ENCODE measurements at regions not wholly inside any gene's neighbourhood (a gene's known extent, or its start where the extent isn't known, plus 50 kb on each side); places are given as distances from the start of the nearest gene placed in this dataset.
"Not testable (repeated sequence)": the region's sequence is repeated elsewhere in the genome, so short reads cannot be mapped to it uniquely, and the experiment has no call there.

DNA sequence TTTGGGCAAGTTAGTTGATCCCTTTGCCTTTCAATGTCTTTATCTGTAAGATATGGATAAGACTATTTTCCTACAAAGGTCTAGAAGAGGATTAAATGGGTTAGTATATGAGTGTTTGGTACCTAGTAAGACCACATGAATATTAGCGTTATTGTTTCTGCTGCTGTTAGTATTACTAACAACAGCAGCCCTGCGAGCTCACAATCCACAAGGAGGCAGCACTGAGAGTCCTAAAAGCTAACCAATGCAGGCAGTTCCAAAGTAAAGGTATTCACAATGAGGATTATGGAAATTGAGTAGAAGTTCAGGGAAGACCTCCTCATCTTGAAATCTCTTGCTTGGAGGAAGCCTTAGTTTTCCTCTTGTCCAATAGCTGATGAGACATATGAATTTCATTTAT lies 248.9 kb downstream of the TDRD15 start:
- TF ChIP-seq, protein P1, sequence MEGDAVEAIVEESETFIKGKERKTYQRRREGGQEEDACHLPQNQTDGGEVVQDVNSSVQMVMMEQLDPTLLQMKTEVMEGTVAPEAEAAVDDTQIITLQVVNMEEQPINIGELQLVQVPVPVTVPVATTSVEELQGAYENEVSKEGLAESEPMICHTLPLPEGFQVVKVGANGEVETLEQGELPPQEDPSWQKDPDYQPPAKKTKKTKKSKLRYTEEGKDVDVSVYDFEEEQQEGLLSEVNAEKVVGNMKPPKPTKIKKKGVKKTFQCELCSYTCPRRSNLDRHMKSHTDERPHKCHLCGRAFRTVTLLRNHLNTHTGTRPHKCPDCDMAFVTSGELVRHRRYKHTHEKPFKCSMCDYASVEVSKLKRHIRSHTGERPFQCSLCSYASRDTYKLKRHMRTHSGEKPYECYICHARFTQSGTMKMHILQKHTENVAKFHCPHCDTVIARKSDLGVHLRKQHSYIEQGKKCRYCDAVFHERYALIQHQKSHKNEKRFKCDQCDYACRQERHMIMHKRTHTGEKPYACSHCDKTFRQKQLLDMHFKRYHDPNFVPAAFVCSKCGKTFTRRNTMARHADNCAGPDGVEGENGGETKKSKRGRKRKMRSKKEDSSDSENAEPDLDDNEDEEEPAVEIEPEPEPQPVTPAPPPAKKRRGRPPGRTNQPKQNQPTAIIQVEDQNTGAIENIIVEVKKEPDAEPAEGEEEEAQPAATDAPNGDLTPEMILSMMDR (IDR thresholded peaks at IDR 0.05; ENCODE audit: low read depth, low read length): no peak
- peak in 1 of 2 donors; percentile 0 for DNase-seq (ENCODE audit: low read depth in 2 of 2)
- H3K4me3 ChIP-seq (replicated peaks in 1 of 2; ENCODE audit: low read depth in 2 of 2, low read length in 2 of 2): no peak overlapping the region

DNA sequence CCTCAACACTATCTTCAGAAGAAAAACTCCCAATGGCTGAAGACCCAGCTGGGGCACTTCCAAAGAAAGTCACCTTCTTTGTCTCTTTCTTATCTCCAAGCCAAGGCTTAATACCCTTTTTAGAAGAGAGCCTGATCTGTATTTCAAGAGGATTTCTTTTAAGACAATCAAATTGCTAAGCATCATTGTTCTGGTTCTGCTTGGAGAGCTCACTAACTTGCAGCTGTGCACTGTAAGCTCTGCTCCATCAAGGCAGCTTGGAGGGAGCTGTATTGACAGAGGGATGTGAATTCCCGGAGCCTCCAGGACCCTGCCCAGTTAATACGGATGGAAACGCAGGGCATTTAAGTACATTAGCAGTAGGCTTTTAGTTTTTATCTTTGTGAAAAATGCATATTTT lies 253.1 kb downstream of the TDRD15 start:
- H3K4me3 ChIP-seq (replicated peaks in 1 of 2; ENCODE audit: low read depth in 2 of 2, low read length in 2 of 2): no peak overlapping the region
- TF ChIP-seq, protein P1 (IDR thresholded peaks at IDR 0.05; ENCODE audit: low read depth, low read length): no peak
- no peak for DNase-seq (ENCODE audit: low read depth in 2 of 2)

DNA sequence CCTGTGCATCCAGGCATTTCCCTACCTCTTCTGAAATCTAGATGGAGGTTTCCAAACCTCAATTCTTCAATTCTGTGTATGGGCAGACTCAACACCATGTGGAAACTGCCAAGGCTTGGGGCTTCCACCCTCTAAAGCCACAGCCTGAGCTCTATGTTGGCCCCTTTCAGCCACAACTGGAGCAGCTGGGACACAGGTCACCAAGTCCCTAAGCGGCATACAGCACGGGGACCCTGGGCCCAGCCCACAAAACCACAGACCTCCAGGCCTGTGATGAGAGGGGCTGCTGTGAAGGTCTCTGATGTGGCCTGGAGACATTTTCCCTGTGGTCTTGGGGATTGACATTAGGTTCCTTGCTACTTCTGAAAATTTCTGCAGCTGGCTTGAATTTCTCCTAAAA lies 255.4 kb downstream of the TDRD15 start:
- no peak for DNase-seq (ENCODE audit: low read depth in 2 of 2)
- TF ChIP-seq, protein P1 (IDR thresholded peaks at IDR 0.05; ENCODE audit: low read depth, low read length): no peak
- H3K4me3 ChIP-seq (replicated peaks in 1 of 2; ENCODE audit: low read depth in 2 of 2, low read length in 2 of 2): no peak overlapping the region

DNA sequence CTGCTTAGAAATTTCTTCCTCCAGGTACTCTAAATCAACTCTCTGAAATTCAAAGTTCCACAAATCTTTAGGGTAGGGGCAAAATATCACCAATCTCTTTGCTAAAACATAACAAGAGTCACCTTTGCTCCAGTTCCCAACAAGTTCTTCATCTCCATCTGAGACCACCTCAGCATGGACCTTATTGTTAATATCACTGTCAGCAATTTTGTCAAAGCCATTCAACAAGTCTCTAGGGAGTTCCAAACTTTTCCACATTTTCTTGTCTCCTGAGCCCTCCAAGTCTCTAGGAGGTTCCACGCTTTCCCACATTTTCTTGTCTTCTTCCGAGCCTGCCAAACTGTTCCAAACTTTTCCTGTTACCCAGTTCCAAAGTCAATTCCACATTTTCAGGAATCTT lies 255.9 kb downstream of the TDRD15 start:
- H3K4me3 ChIP-seq (replicated peaks in 1 of 2; ENCODE audit: low read depth in 2 of 2, low read length in 2 of 2); DNase-seq (ENCODE audit: low read depth in 2 of 2): not testable (repeated sequence)

GRCh38 chr2:21381421-21381820 lies 257.7 kb downstream of the TDRD15 start:
- H3K4me3 ChIP-seq (replicated peaks in 1 of 2; ENCODE audit: low read depth in 2 of 2, low read length in 2 of 2): no peak overlapping the region
- TF ChIP-seq, protein P1 (IDR thresholded peaks at IDR 0.05; ENCODE audit: low read depth, low read length): no peak
- no peak for DNase-seq (ENCODE audit: low read depth in 2 of 2)

- TF ChIP-seq, protein P1 (IDR thresholded peaks at IDR 0.05; ENCODE audit: low read depth, low read length): no peak
- H3K4me3 ChIP-seq (replicated peaks in 1 of 2; ENCODE audit: low read depth in 2 of 2, low read length in 2 of 2): no peak overlapping the region
- no peak for DNase-seq (ENCODE audit: low read depth in 2 of 2)
These were observed 259.1 kb downstream of the TDRD15 start for GRCh38 chr2:21382701-21383520.

- H3K4me3 ChIP-seq (replicated peaks in 1 of 2; ENCODE audit: low read depth in 2 of 2, low read length in 2 of 2): no peak overlapping the region
- DNase-seq (ENCODE audit: low read depth in 2 of 2): no peak
- TF ChIP-seq, protein P1 (IDR thresholded peaks at IDR 0.05; ENCODE audit: low read depth, low read length): no peak
These were observed 262.9 kb downstream of the TDRD15 start for GRCh38 chr2:21386666-21387065.

All from cardiac fibroblast (primary cell).